Muscle layer of duodenum (tissue), 2 donors: ENCODE measurements at regions not wholly inside any gene's neighbourhood (a gene's known extent, or its start where the extent isn't known, plus 50 kb on each side); places are given as distances from the start of the nearest gene placed in this dataset.
"Not testable (repeated sequence)": the region's sequence is repeated elsewhere in the genome, so short reads cannot be mapped to it uniquely, and the experiment has no call there.

ENCODE experiments used
- H3K27ac ChIP-seq: one replicate; pipeline ENCODE4 v1.7.0; 2013; ENCODE audit warnings: mild to moderate bottlenecking, low read length
- H3K27me3 ChIP-seq: one replicate; pipeline ENCODE4 v1.7.0; 2013; ENCODE audit warnings: low read depth, mild to moderate bottlenecking, control low read depth, low read length
- H3K36me3 ChIP-seq, 2 donors: one replicate each; pipeline ENCODE4 v1.7.0; 2013; ENCODE audit warnings: low read length in 2 of 2, control low read depth in 1 of 2, mild to moderate bottlenecking in 1 of 2; ENCODE audit not compliant: insufficient read depth in 2 of 2, control insufficient read depth in 1 of 2
- H3K4me1 ChIP-seq, 2 donors: one replicate each; pipeline ENCODE4 v1.7.0; 2013; ENCODE audit warnings: low read length in 2 of 2, mild to moderate bottlenecking in 2 of 2, control low read depth in 1 of 2, moderate library complexity in 1 of 2; ENCODE audit not compliant: insufficient read depth in 2 of 2, control insufficient read depth in 1 of 2
- H3K4me3 ChIP-seq, 2 donors: one replicate each; pipeline ENCODE4 v1.7.0; 2013; ENCODE audit warnings: low read length in 2 of 2, low read depth in 1 of 2, mild to moderate bottlenecking in 1 of 2
- H3K9me3 ChIP-seq, 2 donors: one replicate each; pipeline ENCODE4 v1.7.0; 2013; ENCODE audit warnings: low read length in 2 of 2, control low read depth in 1 of 2, mild to moderate bottlenecking in 1 of 2; ENCODE audit not compliant: control insufficient read depth in 1 of 2
- donor health status: healthy.

- no peak overlapping the region for H3K4me3 ChIP-seq
- peaks cover 0 to 19% of the 10 kb centered on the region in 2 donors for H3K9me3 ChIP-seq
- H3K27ac ChIP-seq = no peak overlapping the region
- no peaks in the 10 kb centered on the region for H3K4me1 ChIP-seq
- no peaks in the 10 kb centered on the region for H3K27me3 ChIP-seq
- no peaks in the 10 kb centered on the region for H3K36me3 ChIP-seq
Observed at GRCh38 chr10:65083222-65083621, 1562.0 kb downstream of the REEP3 start.

GRCh38 chr10:65090991-65091390 is 1569.8 kb downstream of the REEP3 start:
- Histone ChIP-seq H3K36me3 (no peaks in the 10 kb centered on the region), H3K4me3 (no peak overlapping the region), H3K27ac (no peak overlapping the region), H3K4me1 (no peaks in the 10 kb centered on the region), H3K27me3 (no peaks in the 10 kb centered on the region), H3K9me3 (no peaks in the 10 kb centered on the region)

DNA sequence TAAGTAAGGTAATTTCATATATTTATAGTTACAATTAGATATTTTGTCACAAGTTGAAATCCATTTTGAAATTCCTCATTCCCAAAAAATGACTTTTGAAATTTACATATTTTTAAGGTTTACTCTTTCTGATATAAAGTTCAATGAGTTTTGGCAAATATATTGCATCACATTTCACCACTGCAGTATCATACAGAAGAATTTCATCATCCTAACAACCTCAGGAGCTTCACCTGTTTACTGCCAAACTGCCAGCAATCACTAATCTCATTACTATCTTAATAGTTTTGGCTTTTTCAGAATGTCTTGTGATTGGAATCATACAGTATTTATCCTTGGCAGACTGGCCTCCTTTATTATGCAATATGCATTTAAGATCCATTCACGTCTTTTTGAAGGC is 1578.9 kb downstream of the REEP3 start:
- H3K4me1 ChIP-seq = no peaks in the 10 kb centered on the region
- H3K27me3 ChIP-seq = no peaks in the 10 kb centered on the region
- H3K36me3 ChIP-seq = no peaks in the 10 kb centered on the region

DNA sequence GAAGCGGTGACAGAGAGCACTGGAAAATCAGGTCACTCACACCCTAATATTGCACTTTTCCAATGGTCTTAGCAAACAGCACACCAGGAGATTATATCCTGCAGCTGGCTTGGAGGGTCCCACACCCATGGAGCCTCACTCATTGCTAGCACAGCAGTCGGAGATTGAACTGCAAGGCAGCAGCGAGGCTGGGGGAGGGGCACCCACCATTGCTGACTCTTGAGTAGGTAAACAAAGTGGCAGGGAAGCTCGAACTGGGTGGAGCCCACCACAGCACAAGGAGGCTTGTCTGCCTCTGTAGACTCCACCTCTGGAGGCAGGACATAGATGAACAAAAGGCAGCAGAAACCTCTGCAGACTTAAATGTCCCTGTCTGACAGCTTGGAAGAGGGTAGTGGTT is 1579.7 kb downstream of the REEP3 start:
- H3K27me3 ChIP-seq, H3K9me3 ChIP-seq, H3K36me3 ChIP-seq, H3K27ac ChIP-seq, H3K4me1 ChIP-seq, H3K4me3 ChIP-seq: not testable (repeated sequence)

More for the DNA sequence above, 1578.9 kb downstream of the REEP3 start:
- no peaks in the 10 kb centered on the region for H3K9me3 ChIP-seq
- no peak overlapping the region for H3K27ac ChIP-seq
- no peak overlapping the region for H3K4me3 ChIP-seq

DNA sequence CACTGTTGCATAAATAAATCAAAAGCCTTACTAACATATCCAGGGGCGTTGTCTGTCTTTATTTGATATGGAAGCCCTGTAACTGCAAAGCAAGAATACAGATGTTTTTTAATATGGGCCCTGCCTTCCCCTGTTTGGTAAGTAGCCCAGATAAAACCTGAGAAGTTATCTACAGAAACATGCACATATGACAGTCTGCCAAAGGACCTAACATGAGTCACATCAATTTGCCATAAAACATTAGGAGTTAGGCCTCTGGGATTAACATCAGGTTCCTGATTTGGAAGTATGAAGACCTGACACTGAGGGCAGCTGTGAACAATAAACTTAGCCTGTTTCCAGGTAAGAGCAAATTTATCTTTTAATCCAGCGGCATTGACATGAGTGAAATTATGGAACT is 1588.8 kb downstream of the REEP3 start:
- Histone ChIP-seq H3K27me3 (no peaks in the 10 kb centered on the region), H3K27ac (no peak overlapping the region), H3K36me3 (no peaks in the 10 kb centered on the region), H3K4me3 (no peak overlapping the region), H3K4me1 (no peaks in the 10 kb centered on the region), H3K9me3 (peaks cover 0 to 11% of the 10 kb centered on the region in 2 donors)

DNA sequence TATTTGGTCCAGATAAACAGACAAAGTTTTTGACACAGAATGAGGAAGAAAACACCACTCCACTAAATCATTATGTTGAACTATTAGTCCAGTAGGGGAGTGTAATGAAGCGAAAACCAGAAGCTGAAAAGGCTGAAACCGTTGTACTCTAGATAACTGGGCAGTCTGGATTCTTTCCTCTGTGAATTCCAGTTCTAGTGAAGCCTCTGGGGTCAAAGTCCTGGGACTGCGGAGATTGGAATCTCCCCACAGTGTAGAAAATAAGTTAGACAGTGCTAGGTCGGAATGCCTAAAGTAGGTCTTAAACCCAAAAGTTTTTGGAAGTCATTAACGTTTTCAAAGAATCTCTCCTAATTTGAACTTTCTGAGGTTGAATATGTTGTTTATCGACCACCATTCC is 1589.9 kb downstream of the REEP3 start:
- H3K9me3 ChIP-seq, H3K4me1 ChIP-seq, H3K27me3 ChIP-seq, H3K27ac ChIP-seq, H3K4me3 ChIP-seq, H3K36me3 ChIP-seq: not testable (repeated sequence)

DNA sequence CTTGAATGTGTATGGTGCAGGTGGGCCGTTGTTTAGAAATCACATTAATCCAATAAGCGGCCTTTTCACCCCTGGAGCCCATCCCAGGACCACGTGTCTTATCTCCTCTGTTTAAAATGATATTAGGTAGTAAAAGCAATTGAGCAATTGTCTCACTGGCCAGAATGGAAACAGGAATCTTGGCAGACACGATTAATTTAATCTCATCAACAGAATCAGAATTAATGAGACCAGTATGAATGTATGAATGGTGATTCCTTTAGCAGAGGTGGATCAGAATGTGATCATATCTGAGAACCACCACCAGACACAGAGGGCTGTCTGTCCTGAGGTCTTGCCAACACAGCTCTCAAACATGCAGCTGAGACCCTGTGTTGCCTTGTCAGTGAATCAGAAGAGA is 1591.4 kb downstream of the REEP3 start:
- Histone ChIP-seq H3K4me1 (no peaks in the 10 kb centered on the region), H3K27ac (no peak overlapping the region), H3K4me3 (no peak overlapping the region), H3K27me3 (no peaks in the 10 kb centered on the region), H3K9me3 (no peaks in the 10 kb centered on the region), H3K36me3 (no peaks in the 10 kb centered on the region)

DNA sequence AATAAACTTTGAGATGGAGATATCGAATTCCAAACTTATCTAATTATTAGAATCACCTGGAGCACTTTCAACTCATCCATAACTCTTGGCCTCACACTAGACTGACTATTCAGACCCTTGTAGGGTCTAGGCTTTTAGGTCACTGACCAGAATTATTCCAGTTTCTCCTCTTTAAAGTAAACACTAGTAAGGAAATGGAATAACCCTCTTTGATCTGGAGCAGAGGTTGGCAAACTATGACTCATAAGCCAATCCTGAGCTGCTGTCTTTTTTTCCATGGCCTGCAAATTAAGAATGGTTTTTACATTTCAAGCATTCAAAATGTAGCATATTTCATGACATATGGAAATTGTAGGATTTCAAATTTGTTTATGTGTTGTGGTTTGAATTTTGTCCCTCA is 1601.9 kb downstream of the REEP3 start:
- H3K27ac ChIP-seq = no peak overlapping the region
- no peaks in the 10 kb centered on the region for H3K27me3 ChIP-seq
- no peaks in the 10 kb centered on the region for H3K4me1 ChIP-seq
- H3K36me3 ChIP-seq = no peaks in the 10 kb centered on the region
- no peaks in the 10 kb centered on the region for H3K9me3 ChIP-seq
- H3K4me3 ChIP-seq = no peak overlapping the region

DNA sequence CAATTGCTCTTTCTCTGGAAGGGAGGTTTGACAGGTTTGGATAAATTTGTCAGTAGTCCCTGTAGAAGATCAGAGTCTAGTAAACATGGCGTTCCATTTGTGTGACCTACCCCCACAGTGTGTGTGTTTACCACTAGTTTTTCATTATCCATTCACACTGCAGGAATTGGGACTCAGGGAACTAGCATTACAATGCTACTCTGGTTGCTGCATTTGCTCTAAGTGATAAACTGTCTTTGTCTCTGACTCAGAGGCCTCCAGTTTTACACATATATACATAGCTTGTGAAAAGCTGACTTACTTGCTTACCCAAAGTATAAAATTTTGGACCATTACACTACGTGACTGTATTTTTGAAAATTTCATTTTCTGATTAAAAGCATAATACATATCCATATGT is 1604.0 kb downstream of the REEP3 start:
- Histone ChIP-seq H3K9me3 (no peaks in the 10 kb centered on the region), H3K27ac (no peak overlapping the region), H3K27me3 (no peaks in the 10 kb centered on the region), H3K4me3 (no peak overlapping the region), H3K4me1 (no peaks in the 10 kb centered on the region), H3K36me3 (no peaks in the 10 kb centered on the region)

- no peaks in the 10 kb centered on the region for H3K4me1 ChIP-seq
- no peaks in the 10 kb centered on the region for H3K27me3 ChIP-seq
- no peaks in the 10 kb centered on the region for H3K9me3 ChIP-seq
- H3K27ac ChIP-seq = no peak overlapping the region
- no peak overlapping the region for H3K4me3 ChIP-seq
- no peaks in the 10 kb centered on the region for H3K36me3 ChIP-seq
Observed at GRCh38 chr10:65126288-65126687, 1605.1 kb downstream of the REEP3 start.

- no peaks in the 10 kb centered on the region for H3K36me3 ChIP-seq
- no peak overlapping the region for H3K27ac ChIP-seq
- H3K9me3 ChIP-seq = no peaks in the 10 kb centered on the region
- no peak overlapping the region for H3K4me3 ChIP-seq
- no peaks in the 10 kb centered on the region for H3K4me1 ChIP-seq
- H3K27me3 ChIP-seq = no peaks in the 10 kb centered on the region
Observed at GRCh38 chr10:65128277-65128676, 1607.1 kb downstream of the REEP3 start.

DNA sequence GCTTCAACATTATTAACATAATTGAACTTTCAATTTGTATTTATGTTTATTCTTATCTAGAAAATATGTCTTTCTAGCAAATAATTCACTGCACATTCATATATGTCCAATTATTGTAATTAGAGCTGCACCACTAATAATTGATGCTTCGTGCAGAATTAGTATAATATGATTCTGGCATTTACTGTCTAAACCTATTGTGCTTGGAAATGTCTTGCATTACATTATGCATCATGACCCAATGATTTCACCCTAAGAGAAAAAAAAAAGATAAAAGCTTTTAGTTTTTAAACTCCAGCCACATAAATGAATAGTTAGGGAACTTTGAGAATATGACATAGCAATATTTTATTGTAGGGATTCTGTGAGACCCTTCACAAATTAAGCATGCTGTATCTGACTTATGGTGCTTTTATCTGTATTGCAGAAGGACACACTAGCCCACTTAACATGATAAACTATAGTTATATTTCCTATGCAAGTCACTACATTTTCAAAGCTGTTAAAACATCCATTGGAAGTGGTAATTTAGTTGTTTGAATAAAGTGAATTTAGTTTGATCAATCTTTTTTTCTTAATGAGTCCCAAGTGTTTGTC is 1609.1 kb downstream of the REEP3 start:
- H3K9me3 ChIP-seq = no peaks in the 10 kb centered on the region
- H3K27me3 ChIP-seq = no peaks in the 10 kb centered on the region
- H3K4me3 ChIP-seq = no peak overlapping the region
- no peaks in the 10 kb centered on the region for H3K36me3 ChIP-seq
- H3K27ac ChIP-seq = no peak overlapping the region
- no peaks in the 10 kb centered on the region for H3K4me1 ChIP-seq
